H9 (cell line): ENCODE measurements at regions not wholly inside any gene's neighbourhood (a gene's known extent, or its start where the extent isn't known, plus 50 kb on each side); places are given as distances from the start of the nearest gene placed in this dataset.

Experiments
- DNase-seq: peaks from one replicate; pipeline ENCODE4 v3.0.0-alpha.2; 2017
- H2AFZ ChIP-seq: one replicate; pipeline ENCODE4 v1.6.1; 2013; ENCODE audit warnings: mild to moderate bottlenecking, low read length, control low read depth, moderate library complexity
- H2AK5ac ChIP-seq: 2 replicates; pipeline ENCODE4 v1.6.1; 2013; ENCODE audit warnings: low read length, control low read depth, mixed read lengths; ENCODE audit not compliant: insufficient read length
- H2BK120ac ChIP-seq: one replicate; pipeline ENCODE4 v1.6.1; 2013; ENCODE audit warnings: low read depth, mild to moderate bottlenecking, low read length, control low read depth, inconsistent platforms; ENCODE audit not compliant: poor library complexity, severe bottlenecking
- H2BK12ac ChIP-seq: 2 replicates; pipeline ENCODE4 v1.6.1; 2013; ENCODE audit warnings: low read length, control low read depth, mixed read lengths, low read depth; ENCODE audit not compliant: insufficient read length
- H2BK15ac ChIP-seq: 2 replicates; pipeline ENCODE4 v1.6.1; 2013; ENCODE audit warnings: low read depth, low read length, control low read depth
- H2BK20ac ChIP-seq: one replicate; pipeline ENCODE4 v1.6.1; 2013; ENCODE audit warnings: low read depth, mild to moderate bottlenecking, low read length, control low read depth, inconsistent platforms; ENCODE audit not compliant: poor library complexity, severe bottlenecking
- H2BK5ac ChIP-seq: 2 replicates; pipeline ENCODE4 v1.6.1; 2013; ENCODE audit warnings: low read length, control low read depth, mixed read lengths; ENCODE audit not compliant: insufficient read length
- H3K14ac ChIP-seq: 2 replicates; pipeline ENCODE4 v1.6.1; 2013; ENCODE audit warnings: low read length, control low read depth; ENCODE audit not compliant: insufficient read depth
- H3K18ac ChIP-seq: 2 replicates; pipeline ENCODE4 v1.6.1; 2013; ENCODE audit warnings: low read depth, mild to moderate bottlenecking, mixed read lengths, low read length, control low read depth; ENCODE audit not compliant: insufficient read length
- H3K23ac ChIP-seq: 2 replicates; pipeline ENCODE4 v1.6.1; 2013; ENCODE audit warnings: low read length, control low read depth, mixed read lengths, low read depth; ENCODE audit not compliant: insufficient read length
- H3K23me2 ChIP-seq: 2 replicates; pipeline ENCODE4 v1.6.1; 2013; ENCODE audit warnings: low read depth, mild to moderate bottlenecking, mixed read lengths, low read length, control low read depth; ENCODE audit not compliant: insufficient read length, poor library complexity, severe bottlenecking
- H3K27ac ChIP-seq: 2 replicates; pipeline ENCODE4 v1.5.1; 2013; ENCODE audit warnings: low read length, control low read depth, mixed read lengths, low read depth; ENCODE audit not compliant: insufficient read length
- H3K27me3 ChIP-seq: 2 replicates; pipeline ENCODE4 v1.6.1; 2013; ENCODE audit warnings: low read length, control low read depth, inconsistent platforms; ENCODE audit not compliant: insufficient read depth
- H3K4ac ChIP-seq: 2 replicates; pipeline ENCODE4 v1.6.1; 2013; ENCODE audit warnings: low read depth, mild to moderate bottlenecking, control low read depth, inconsistent platforms, low read length, moderate library complexity
- H3K4me1 ChIP-seq: 2 replicates; pipeline ENCODE4 v1.6.1; 2013; ENCODE audit warnings: low read length, control low read depth, inconsistent platforms; ENCODE audit not compliant: insufficient read depth
- H3K4me2 ChIP-seq: 2 replicates; pipeline ENCODE4 v1.6.1; 2013; ENCODE audit warnings: low read length, control low read depth, mixed read lengths; ENCODE audit not compliant: insufficient read length, insufficient read depth
- H3K56ac ChIP-seq: 2 replicates; pipeline ENCODE4 v1.6.1; 2013; ENCODE audit warnings: low read depth, mild to moderate bottlenecking, mixed read lengths, low read length, control low read depth; ENCODE audit not compliant: insufficient read length
- H3K79me1 ChIP-seq: 2 replicates; pipeline ENCODE4 v1.6.1; 2013; ENCODE audit warnings: low read depth, mild to moderate bottlenecking, moderate library complexity, low read length, control low read depth, inconsistent platforms; ENCODE audit not compliant: insufficient read depth, poor library complexity, severe bottlenecking
- H3K79me2 ChIP-seq: 2 replicates; pipeline ENCODE4 v1.6.1; 2013; ENCODE audit warnings: low read length, control low read depth, inconsistent platforms; ENCODE audit not compliant: insufficient read depth
- H3K9ac ChIP-seq: 2 replicates; pipeline ENCODE4 v1.6.1; 2013; ENCODE audit warnings: low read length, control low read depth, mixed read lengths; ENCODE audit not compliant: insufficient read length; ENCODE audit errors: extremely low read depth
- H3K9me3 ChIP-seq: one replicate; pipeline ENCODE4 v1.6.1; 2013; ENCODE audit warnings: low read depth, low read length, inconsistent platforms; ENCODE audit not compliant: control insufficient read depth
- H3T11ph ChIP-seq: one replicate; pipeline ENCODE4 v1.6.1; 2013; ENCODE audit warnings: mild to moderate bottlenecking, low read length, control low read depth, inconsistent platforms
- H4K20me1 ChIP-seq: one replicate; pipeline ENCODE4 v1.6.1; 2013; ENCODE audit not compliant: control insufficient read depth, insufficient read length, insufficient read depth
- H4K5ac ChIP-seq: 2 replicates; pipeline ENCODE4 v1.6.1; 2013; ENCODE audit warnings: low read depth, mild to moderate bottlenecking, mixed read lengths, low read length, control low read depth; ENCODE audit not compliant: insufficient read length
- H4K8ac ChIP-seq: replicated peaks from 2 replicates; pipeline ENCODE4 v1.6.1; 2013; ENCODE audit warnings: low read length, control low read depth, mixed read lengths, low read depth; ENCODE audit not compliant: insufficient read length
- H4K91ac ChIP-seq: 2 replicates; pipeline ENCODE4 v1.6.1; 2013; ENCODE audit warnings: low read depth, mild to moderate bottlenecking, moderate library complexity, mixed read lengths, low read length, control low read depth; ENCODE audit not compliant: insufficient read length
- H3K27ac Mint-ChIP-seq, 3 experiments: 2 replicates in 2 of 3; 3 replicates in 1 of 3; pipeline ENCODE4 v1.8.0; 2020 to 2021; ENCODE audit warnings: mixed read lengths in 3 of 3, mild to moderate bottlenecking in 1 of 3, moderate library complexity in 1 of 3
- H3K27me3 Mint-ChIP-seq: 2 replicates; pipeline ENCODE4 v1.8.0; 2021; ENCODE audit warnings: low read depth, mild to moderate bottlenecking, moderate library complexity, mixed read lengths
- H3K36me3 Mint-ChIP-seq, 3 experiments: 2 replicates in 2 of 3; 3 replicates in 1 of 3; pipeline ENCODE4 v1.8.0; 2020 to 2021; ENCODE audit warnings: low read depth in 3 of 3, mixed read lengths in 3 of 3; ENCODE audit not compliant: insufficient read depth in 1 of 3
- H3K4me1 Mint-ChIP-seq, 2 experiments: 2 replicates each; pipeline ENCODE4 v1.8.0; 2020; ENCODE audit warnings: mixed read lengths in 2 of 2
- H3K4me3 Mint-ChIP-seq, 2 experiments: 2 replicates in 1 of 2; 3 replicates in 1 of 2; pipeline ENCODE4 v1.8.0; 2020 to 2021; ENCODE audit warnings: mild to moderate bottlenecking in 2 of 2, mixed read lengths in 2 of 2, moderate library complexity in 1 of 2
- H3K9me3 Mint-ChIP-seq, 2 experiments: 2 replicates in 1 of 2; 3 replicates in 1 of 2; pipeline ENCODE4 v1.8.0; 2020; ENCODE audit warnings: mild to moderate bottlenecking in 2 of 2, mixed read lengths in 2 of 2, moderate library complexity in 1 of 2
- WGBS: extraction: QIAGEN DNeasy Blood & Tissue Kit; methylation state at CpG from one replicate; pipeline ENCODE4 v1.1.7; 2013; ENCODE audit warnings: missing lambda C conversion rate, low lambda C conversion rate, mixed read lengths; ENCODE audit not compliant: insufficient read length; ENCODE audit errors: extremely low coverage; 5-methylcytosine and 5-hydroxymethylcytosine counted together
- TF ChIP-seq, protein P1 (sequence below): fragments of 200-600 bp; sonication (generic); conservative IDR thresholded peaks from 3 replicates; pipeline ENCODE4 v1.8.0; 2021; ENCODE audit warnings: antibody characterized with exemption, mild to moderate bottlenecking

DNA sequence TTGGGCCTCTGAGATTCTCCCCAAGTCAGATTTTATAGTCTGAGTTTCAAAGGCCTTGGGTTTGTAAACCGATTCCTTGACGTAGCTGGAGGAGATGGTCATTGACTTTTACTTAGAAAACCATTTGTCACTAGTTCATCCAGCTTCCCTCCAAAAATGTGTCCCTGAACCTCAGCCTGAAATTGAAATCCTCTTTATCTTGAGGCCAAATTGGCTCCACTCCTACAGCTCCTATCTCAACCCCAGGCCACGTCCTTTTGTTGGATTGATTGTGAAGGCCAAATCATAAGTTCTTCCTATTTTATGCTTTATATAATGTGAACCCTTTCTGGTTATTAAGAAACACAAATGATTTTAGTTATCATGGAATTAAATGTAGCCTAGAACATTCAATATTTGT lies 193.9 kb upstream of the SUCLG2 start:
- TF ChIP-seq, protein P1, sequence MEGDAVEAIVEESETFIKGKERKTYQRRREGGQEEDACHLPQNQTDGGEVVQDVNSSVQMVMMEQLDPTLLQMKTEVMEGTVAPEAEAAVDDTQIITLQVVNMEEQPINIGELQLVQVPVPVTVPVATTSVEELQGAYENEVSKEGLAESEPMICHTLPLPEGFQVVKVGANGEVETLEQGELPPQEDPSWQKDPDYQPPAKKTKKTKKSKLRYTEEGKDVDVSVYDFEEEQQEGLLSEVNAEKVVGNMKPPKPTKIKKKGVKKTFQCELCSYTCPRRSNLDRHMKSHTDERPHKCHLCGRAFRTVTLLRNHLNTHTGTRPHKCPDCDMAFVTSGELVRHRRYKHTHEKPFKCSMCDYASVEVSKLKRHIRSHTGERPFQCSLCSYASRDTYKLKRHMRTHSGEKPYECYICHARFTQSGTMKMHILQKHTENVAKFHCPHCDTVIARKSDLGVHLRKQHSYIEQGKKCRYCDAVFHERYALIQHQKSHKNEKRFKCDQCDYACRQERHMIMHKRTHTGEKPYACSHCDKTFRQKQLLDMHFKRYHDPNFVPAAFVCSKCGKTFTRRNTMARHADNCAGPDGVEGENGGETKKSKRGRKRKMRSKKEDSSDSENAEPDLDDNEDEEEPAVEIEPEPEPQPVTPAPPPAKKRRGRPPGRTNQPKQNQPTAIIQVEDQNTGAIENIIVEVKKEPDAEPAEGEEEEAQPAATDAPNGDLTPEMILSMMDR: no peak
- H3K23ac ChIP-seq: no peak overlapping the region
- no peak overlapping the region for H4K5ac ChIP-seq
- H3T11ph ChIP-seq: no peak overlapping the region
- no peak overlapping the region for H2BK20ac ChIP-seq
- H3K9ac ChIP-seq: no peak overlapping the region
- H3K14ac ChIP-seq: no peak overlapping the region
- H2BK15ac ChIP-seq: no peak overlapping the region
- H3K79me2 ChIP-seq: no peaks in the 10 kb centered on the region
- H3K56ac ChIP-seq: no peak overlapping the region
- H2BK12ac ChIP-seq: no peak overlapping the region
- no peaks in the 10 kb centered on the region for H3K9me3 ChIP-seq
- H2AK5ac ChIP-seq: no peak overlapping the region
- H2BK120ac ChIP-seq: no peak overlapping the region
- Mint-ChIP-seq H3K4me3 (no peak overlapping the region), H3K27me3 (no peaks in the 10 kb centered on the region), H3K9me3 (no peaks in the 10 kb centered on the region), H3K4me1 (no peaks in the 10 kb centered on the region), H3K27ac (no peak overlapping the region), H3K36me3 (no peaks in the 10 kb centered on the region)
- no peak overlapping the region for H2AFZ ChIP-seq
- no peak overlapping the region for H4K8ac ChIP-seq
- no peak overlapping the region for H3K4ac ChIP-seq
- H2BK5ac ChIP-seq: no peak overlapping the region
- no peaks in the 10 kb centered on the region for H4K20me1 ChIP-seq
- no peaks in the 10 kb centered on the region for H3K4me1 ChIP-seq
- no peaks in the 10 kb centered on the region for H3K23me2 ChIP-seq
- H3K4me2 ChIP-seq: no peak overlapping the region
- WGBS: no CpG with 5 or more reads among the region's 3 CpGs
- H3K18ac ChIP-seq: no peak overlapping the region
- no peaks in the 10 kb centered on the region for H3K79me1 ChIP-seq
- H4K91ac ChIP-seq: no peak overlapping the region
- no peaks in the 10 kb centered on the region for H3K27me3 ChIP-seq
- no peak overlapping the region for H3K27ac ChIP-seq
- no peak for DNase-seq
